Thyroid gland (tissue), 4 donors: ENCODE measurements at regions not wholly inside any gene's neighbourhood (a gene's known extent, or its start where the extent isn't known, plus 50 kb on each side); places are given as distances from the start of the nearest gene placed in this dataset.

Experiments
- CTCF ChIP-seq, 6 experiments: fragments of 200-600 bp in 3 of 6; fragments of 450-650 bp in 3 of 6; sonication (generic) in 3 of 6; IDR thresholded peaks; one replicate each; pipeline ENCODE4 v1.5.1; 2016 to 2019; ENCODE audit warnings: antibody characterized with exemption in 6 of 6, mild to moderate bottlenecking in 2 of 6, inconsistent platforms in 1 of 6, moderate library complexity in 1 of 6
- POLR2A ChIP-seq, 2 donors: fragments of 450-650 bp; IDR thresholded peaks; one replicate each; pipeline ENCODE4 v1.6.1; 2017; ENCODE audit warnings: antibody characterized with exemption in 2 of 2, mild to moderate bottlenecking in 2 of 2, moderate library complexity in 1 of 2

GRCh38 chr13:50094615-50095293, 79.5 kb downstream of the KCNRG start:
- TF ChIP-seq CTCF (IDR thresholded peaks at IDR 0.05) (no peak), POLR2A (IDR thresholded peaks at IDR 0.05) (no peak)
